Cardiac fibroblast (primary cell): ENCODE measurements at regions not wholly inside any gene's neighbourhood (a gene's known extent, or its start where the extent isn't known, plus 50 kb on each side); places are given as distances from the start of the nearest gene placed in this dataset.

ENCODE experiments used
- DNase-seq, 2 donors: peaks; one replicate each; pipeline versions ENCODE4 v3.0.0 to v3.0.0-alpha.2; 2010; ENCODE audit warnings: low read depth in 2 of 2
- H3K4me3 ChIP-seq, 2 donors: replicated peaks in 1 of 2; 1 replicate in 1 of 2; 2 replicates in 1 of 2; pipeline ENCODE4 v1.5.1; 2011; ENCODE audit warnings: low read depth in 2 of 2, low read length in 2 of 2, mild to moderate bottlenecking in 2 of 2, moderate library complexity in 1 of 2
- TF ChIP-seq, protein P1 (sequence below): IDR thresholded peaks from one replicate; pipeline ENCODE4 v1.5.1; 2011; ENCODE audit warnings: low read depth, mild to moderate bottlenecking, low read length, inconsistent platforms

DNA sequence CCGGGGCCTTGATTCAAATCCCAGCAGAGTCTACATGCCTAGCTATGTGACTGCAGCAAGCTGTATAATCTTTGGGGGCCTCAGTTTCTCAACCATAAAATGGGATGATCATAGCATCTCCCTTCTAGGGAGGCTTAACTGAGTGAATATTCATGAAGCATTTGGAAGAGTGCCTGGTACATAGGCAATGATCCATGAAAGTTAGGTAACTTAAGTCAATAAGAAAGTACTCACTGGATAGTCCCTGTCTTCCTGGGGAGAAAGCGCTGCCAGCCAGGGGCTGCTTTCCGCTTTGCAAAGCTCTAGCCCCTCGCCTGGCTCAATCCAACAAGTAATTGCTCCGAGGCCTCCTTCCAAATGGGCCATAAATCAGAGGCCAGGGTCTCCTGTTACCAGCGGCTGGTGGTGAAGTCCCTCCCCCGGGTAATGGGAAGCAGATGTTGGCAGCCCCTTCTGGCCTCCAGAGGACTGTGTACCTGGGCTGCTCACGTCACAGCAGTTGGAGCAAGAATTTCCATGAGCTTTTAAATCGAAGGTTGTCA lies 521.9 kb upstream of the PROK2 start:
- peak in 1 of 2 donors; percentile 27 for DNase-seq
- TF ChIP-seq, protein P1, sequence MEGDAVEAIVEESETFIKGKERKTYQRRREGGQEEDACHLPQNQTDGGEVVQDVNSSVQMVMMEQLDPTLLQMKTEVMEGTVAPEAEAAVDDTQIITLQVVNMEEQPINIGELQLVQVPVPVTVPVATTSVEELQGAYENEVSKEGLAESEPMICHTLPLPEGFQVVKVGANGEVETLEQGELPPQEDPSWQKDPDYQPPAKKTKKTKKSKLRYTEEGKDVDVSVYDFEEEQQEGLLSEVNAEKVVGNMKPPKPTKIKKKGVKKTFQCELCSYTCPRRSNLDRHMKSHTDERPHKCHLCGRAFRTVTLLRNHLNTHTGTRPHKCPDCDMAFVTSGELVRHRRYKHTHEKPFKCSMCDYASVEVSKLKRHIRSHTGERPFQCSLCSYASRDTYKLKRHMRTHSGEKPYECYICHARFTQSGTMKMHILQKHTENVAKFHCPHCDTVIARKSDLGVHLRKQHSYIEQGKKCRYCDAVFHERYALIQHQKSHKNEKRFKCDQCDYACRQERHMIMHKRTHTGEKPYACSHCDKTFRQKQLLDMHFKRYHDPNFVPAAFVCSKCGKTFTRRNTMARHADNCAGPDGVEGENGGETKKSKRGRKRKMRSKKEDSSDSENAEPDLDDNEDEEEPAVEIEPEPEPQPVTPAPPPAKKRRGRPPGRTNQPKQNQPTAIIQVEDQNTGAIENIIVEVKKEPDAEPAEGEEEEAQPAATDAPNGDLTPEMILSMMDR: no peak
- no peak overlapping the region for H3K4me3 ChIP-seq

DNA sequence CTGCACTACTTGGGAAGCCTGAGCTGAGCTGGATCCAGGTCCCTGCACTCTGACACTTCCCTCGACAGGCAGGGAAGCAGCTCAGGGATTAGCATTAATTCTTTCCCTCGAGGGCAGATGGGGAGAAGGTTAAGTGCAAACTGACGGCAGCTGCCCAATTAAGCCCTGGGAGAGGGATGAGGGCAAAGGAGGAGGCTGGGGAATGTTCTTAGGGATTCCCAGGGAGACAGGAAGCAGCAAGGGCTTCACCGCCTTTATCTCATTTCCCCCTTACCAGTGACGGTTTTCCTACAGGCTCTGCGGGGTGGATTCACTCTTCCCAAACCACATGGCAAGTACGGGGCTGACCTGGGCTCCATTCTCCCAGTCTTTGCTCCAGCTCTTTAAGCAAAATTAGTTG lies 519.0 kb upstream of the PROK2 start:
- no peak overlapping the region for H3K4me3 ChIP-seq
- TF ChIP-seq, protein P1: no peak
- DNase-seq: peak in 1 of 2 donors; percentile 68

DNA sequence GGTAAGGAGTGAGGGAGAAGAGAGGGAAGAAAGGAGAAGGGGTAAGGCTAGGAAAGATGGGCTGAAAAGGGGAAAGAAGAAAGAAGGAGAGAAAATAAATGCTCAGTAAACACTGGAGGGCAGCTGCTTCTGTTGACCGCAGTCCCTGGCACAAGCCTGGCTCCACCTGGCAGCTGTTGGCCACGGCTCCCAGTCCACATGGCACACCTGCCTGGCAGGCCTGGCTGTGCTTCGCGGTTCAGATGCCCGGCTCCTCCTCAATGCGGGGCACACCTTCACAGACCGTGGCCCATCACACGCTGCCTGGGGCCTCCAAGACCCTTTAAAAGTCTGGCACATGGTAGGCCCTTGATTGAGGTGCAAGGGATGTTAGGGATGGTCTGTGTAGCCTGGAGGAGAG lies 516.8 kb upstream of the PROK2 start:
- DNase-seq: no peak
- TF ChIP-seq, protein P1: no peak
- H3K4me3 ChIP-seq: no peak overlapping the region

DNA sequence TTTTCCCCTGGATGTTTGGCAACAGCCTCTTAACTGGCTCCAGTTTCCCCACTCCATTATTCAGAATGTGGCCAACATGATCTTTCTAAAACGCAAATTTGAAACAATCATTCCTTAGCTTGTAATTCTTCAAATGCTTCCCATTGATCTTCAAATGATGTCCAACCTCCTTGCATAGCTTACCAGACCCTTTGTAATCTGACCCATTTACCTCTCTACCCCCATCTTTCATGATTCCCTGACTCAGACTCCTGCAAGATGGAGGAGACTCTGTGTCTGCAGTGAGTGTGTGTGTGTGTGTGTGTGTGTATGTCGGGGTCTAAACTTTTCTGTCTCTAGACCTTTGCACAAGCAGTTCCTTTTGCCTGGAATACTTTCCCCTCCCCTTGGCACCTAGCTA lies 515.7 kb upstream of the PROK2 start:
- TF ChIP-seq, protein P1: no peak
- DNase-seq: no peak

DNA sequence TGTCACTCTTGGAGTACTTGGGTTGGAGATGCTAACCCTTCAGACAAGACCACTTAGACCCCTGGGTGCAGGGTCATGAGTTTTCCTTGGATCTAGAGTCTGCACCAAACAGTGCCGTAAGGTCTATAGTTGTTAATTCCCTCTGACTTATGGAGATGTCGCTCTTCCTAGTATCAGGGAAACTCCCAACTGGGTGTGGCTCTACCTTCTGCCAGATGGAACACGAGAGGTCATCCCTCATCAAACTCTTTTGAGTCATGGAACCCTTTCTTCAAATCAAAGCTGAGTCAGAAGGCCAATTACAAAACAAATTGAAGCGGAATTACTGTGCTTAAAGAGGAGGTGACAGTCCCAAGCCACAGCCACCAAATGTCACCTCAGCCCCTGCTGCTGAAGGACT lies 514.9 kb upstream of the PROK2 start:
- peak in 1 of 2 donors; percentile 26 for DNase-seq
- TF ChIP-seq, protein P1: no peak

More for the DNA sequence above, 515.7 kb upstream of the PROK2 start:
- no peak overlapping the region for H3K4me3 ChIP-seq

GRCh38 chr3:72299321-72299802 lies 514.4 kb upstream of the PROK2 start:
- peak; percentile 73 to 81 for DNase-seq
- H3K4me3 ChIP-seq: no peak overlapping the region
- TF ChIP-seq, protein P1: no peak

More for the DNA sequence above, 514.9 kb upstream of the PROK2 start:
- no peak overlapping the region for H3K4me3 ChIP-seq
